ENCODE measurements at regions not wholly inside any gene's neighbourhood (a gene's known extent, or its start where the extent isn't known, plus 50 kb on each side); places are given as distances from the start of the nearest gene placed in this dataset.

GRCh38 chr2:11026286-11026921 lies 114.7 kb downstream of the KCNF1 start:
- H3K4me3 ChIP-seq (ENCODE audit: low read depth in 1 of 2, low read length in 2 of 2), result no peak overlapping the region
- no peak overlapping the region for H3K27ac ChIP-seq (ENCODE audit: low read depth, low read length)
- H3K36me3 ChIP-seq (ENCODE audit: control insufficient read depth in 1 of 2, insufficient read depth in 2 of 2, low read length in 2 of 2), result no peaks in the 10 kb centered on the region
- no peaks in the 10 kb centered on the region for H3K27me3 ChIP-seq (ENCODE audit: control insufficient read depth in 1 of 2, insufficient read depth in 2 of 2, low read length in 2 of 2)
- no peaks in the 10 kb centered on the region for H3K4me1 ChIP-seq (ENCODE audit: control insufficient read depth in 1 of 2, insufficient read depth in 2 of 2, low read length in 2 of 2)
- H3K9me3 ChIP-seq (ENCODE audit: control insufficient read depth in 1 of 2, low read length in 2 of 2), result no peaks in the 10 kb centered on the region
- no peak overlapping the region for H3K9ac ChIP-seq (ENCODE audit: low read depth in 1 of 2, low read length in 2 of 2)

- Histone ChIP-seq H3K27ac (ENCODE audit: low read depth, low read length) (no peak overlapping the region), H3K36me3 (ENCODE audit: control insufficient read depth in 1 of 2, insufficient read depth in 2 of 2, low read length in 2 of 2) (no peaks in the 10 kb centered on the region), H3K4me1 (ENCODE audit: control insufficient read depth in 1 of 2, insufficient read depth in 2 of 2, low read length in 2 of 2) (no peaks in the 10 kb centered on the region), H3K9ac (ENCODE audit: low read depth in 1 of 2, low read length in 2 of 2) (no peak overlapping the region), H3K9me3 (ENCODE audit: control insufficient read depth in 1 of 2, low read length in 2 of 2) (no peaks in the 10 kb centered on the region), H3K27me3 (ENCODE audit: control insufficient read depth in 1 of 2, insufficient read depth in 2 of 2, low read length in 2 of 2) (no peaks in the 10 kb centered on the region), H3K4me3 (ENCODE audit: low read depth in 1 of 2, low read length in 2 of 2) (no peak overlapping the region)
Observed at GRCh38 chr2:11027195-11027594, 115.5 kb downstream of the KCNF1 start.

- no peak overlapping the region for H3K4me3 ChIP-seq (ENCODE audit: low read depth in 1 of 2, low read length in 2 of 2)
- H3K4me1 ChIP-seq (ENCODE audit: control insufficient read depth in 1 of 2, insufficient read depth in 2 of 2, low read length in 2 of 2), result no peaks in the 10 kb centered on the region
- H3K9me3 ChIP-seq (ENCODE audit: control insufficient read depth in 1 of 2, low read length in 2 of 2), result no peaks in the 10 kb centered on the region
- no peaks in the 10 kb centered on the region for H3K27me3 ChIP-seq (ENCODE audit: control insufficient read depth in 1 of 2, insufficient read depth in 2 of 2, low read length in 2 of 2)
- no peak overlapping the region for H3K9ac ChIP-seq (ENCODE audit: low read depth in 1 of 2, low read length in 2 of 2)
- H3K36me3 ChIP-seq (ENCODE audit: control insufficient read depth in 1 of 2, insufficient read depth in 2 of 2, low read length in 2 of 2), result no peaks in the 10 kb centered on the region
- H3K27ac ChIP-seq (ENCODE audit: low read depth, low read length), result no peak overlapping the region
Observed at GRCh38 chr2:11028407-11028916, 116.7 kb downstream of the KCNF1 start.

- Histone ChIP-seq H3K4me3 (ENCODE audit: low read depth in 1 of 2, low read length in 2 of 2) (no peak overlapping the region), H3K27ac (ENCODE audit: low read depth, low read length) (no peak overlapping the region), H3K9ac (ENCODE audit: low read depth in 1 of 2, low read length in 2 of 2) (no peak overlapping the region), H3K36me3 (ENCODE audit: control insufficient read depth in 1 of 2, insufficient read depth in 2 of 2, low read length in 2 of 2) (no peaks in the 10 kb centered on the region), H3K27me3 (ENCODE audit: control insufficient read depth in 1 of 2, insufficient read depth in 2 of 2, low read length in 2 of 2) (no peaks in the 10 kb centered on the region), H3K4me1 (ENCODE audit: control insufficient read depth in 1 of 2, insufficient read depth in 2 of 2, low read length in 2 of 2) (no peaks in the 10 kb centered on the region), H3K9me3 (ENCODE audit: control insufficient read depth in 1 of 2, low read length in 2 of 2) (no peaks in the 10 kb centered on the region)
Observed at GRCh38 chr2:11029136-11029535, 117.4 kb downstream of the KCNF1 start.

- Histone ChIP-seq H3K27me3 (ENCODE audit: control insufficient read depth in 1 of 2, insufficient read depth in 2 of 2, low read length in 2 of 2) (no peaks in the 10 kb centered on the region), H3K27ac (ENCODE audit: low read depth, low read length) (no peak overlapping the region), H3K4me1 (ENCODE audit: control insufficient read depth in 1 of 2, insufficient read depth in 2 of 2, low read length in 2 of 2) (no peaks in the 10 kb centered on the region), H3K36me3 (ENCODE audit: control insufficient read depth in 1 of 2, insufficient read depth in 2 of 2, low read length in 2 of 2) (no peaks in the 10 kb centered on the region), H3K4me3 (ENCODE audit: low read depth in 1 of 2, low read length in 2 of 2) (no peak overlapping the region), H3K9me3 (ENCODE audit: control insufficient read depth in 1 of 2, low read length in 2 of 2) (no peaks in the 10 kb centered on the region), H3K9ac (ENCODE audit: low read depth in 1 of 2, low read length in 2 of 2) (no peak overlapping the region)
Observed at GRCh38 chr2:11030036-11030435, 118.3 kb downstream of the KCNF1 start.

GRCh38 chr2:11030909-11031308 lies 119.2 kb downstream of the KCNF1 start:
- Histone ChIP-seq H3K27me3 (ENCODE audit: control insufficient read depth in 1 of 2, insufficient read depth in 2 of 2, low read length in 2 of 2) (no peaks in the 10 kb centered on the region), H3K4me3 (ENCODE audit: low read depth in 1 of 2, low read length in 2 of 2) (no peak overlapping the region), H3K9ac (ENCODE audit: low read depth in 1 of 2, low read length in 2 of 2) (no peak overlapping the region), H3K9me3 (ENCODE audit: control insufficient read depth in 1 of 2, low read length in 2 of 2) (no peaks in the 10 kb centered on the region), H3K4me1 (ENCODE audit: control insufficient read depth in 1 of 2, insufficient read depth in 2 of 2, low read length in 2 of 2) (no peaks in the 10 kb centered on the region), H3K27ac (ENCODE audit: low read depth, low read length) (no peak overlapping the region), H3K36me3 (ENCODE audit: control insufficient read depth in 1 of 2, insufficient read depth in 2 of 2, low read length in 2 of 2) (no peaks in the 10 kb centered on the region)

GRCh38 chr2:11031876-11032275 lies 120.1 kb downstream of the KCNF1 start:
- Histone ChIP-seq H3K9ac (ENCODE audit: low read depth in 1 of 2, low read length in 2 of 2) (no peak overlapping the region), H3K36me3 (ENCODE audit: control insufficient read depth in 1 of 2, insufficient read depth in 2 of 2, low read length in 2 of 2) (no peaks in the 10 kb centered on the region), H3K4me3 (ENCODE audit: low read depth in 1 of 2, low read length in 2 of 2) (no peak overlapping the region), H3K27me3 (ENCODE audit: control insufficient read depth in 1 of 2, insufficient read depth in 2 of 2, low read length in 2 of 2) (no peaks in the 10 kb centered on the region), H3K27ac (ENCODE audit: low read depth, low read length) (no peak overlapping the region), H3K4me1 (ENCODE audit: control insufficient read depth in 1 of 2, insufficient read depth in 2 of 2, low read length in 2 of 2) (no peaks in the 10 kb centered on the region), H3K9me3 (ENCODE audit: control insufficient read depth in 1 of 2, low read length in 2 of 2) (no peaks in the 10 kb centered on the region)

GRCh38 chr2:11032396-11032795 lies 120.7 kb downstream of the KCNF1 start:
- Histone ChIP-seq H3K4me3 (ENCODE audit: low read depth in 1 of 2, low read length in 2 of 2) (no peak overlapping the region), H3K27me3 (ENCODE audit: control insufficient read depth in 1 of 2, insufficient read depth in 2 of 2, low read length in 2 of 2) (no peaks in the 10 kb centered on the region), H3K9ac (ENCODE audit: low read depth in 1 of 2, low read length in 2 of 2) (no peak overlapping the region), H3K36me3 (ENCODE audit: control insufficient read depth in 1 of 2, insufficient read depth in 2 of 2, low read length in 2 of 2) (no peaks in the 10 kb centered on the region), H3K4me1 (ENCODE audit: control insufficient read depth in 1 of 2, insufficient read depth in 2 of 2, low read length in 2 of 2) (no peaks in the 10 kb centered on the region), H3K9me3 (ENCODE audit: control insufficient read depth in 1 of 2, low read length in 2 of 2) (no peaks in the 10 kb centered on the region), H3K27ac (ENCODE audit: low read depth, low read length) (no peak overlapping the region)

GRCh38 chr2:11033114-11033513 lies 121.4 kb downstream of the KCNF1 start:
- H3K27me3 ChIP-seq (ENCODE audit: control insufficient read depth in 1 of 2, insufficient read depth in 2 of 2, low read length in 2 of 2), result no peaks in the 10 kb centered on the region
- H3K4me3 ChIP-seq (ENCODE audit: low read depth in 1 of 2, low read length in 2 of 2), result no peak overlapping the region
- H3K9me3 ChIP-seq (ENCODE audit: control insufficient read depth in 1 of 2, low read length in 2 of 2), result no peaks in the 10 kb centered on the region
- no peaks in the 10 kb centered on the region for H3K4me1 ChIP-seq (ENCODE audit: control insufficient read depth in 1 of 2, insufficient read depth in 2 of 2, low read length in 2 of 2)
- no peaks in the 10 kb centered on the region for H3K36me3 ChIP-seq (ENCODE audit: control insufficient read depth in 1 of 2, insufficient read depth in 2 of 2, low read length in 2 of 2)
- no peak overlapping the region for H3K27ac ChIP-seq (ENCODE audit: low read depth, low read length)
- no peak overlapping the region for H3K9ac ChIP-seq (ENCODE audit: low read depth in 1 of 2, low read length in 2 of 2)

GRCh38 chr2:11038641-11039040 lies 116.6 kb upstream of the SLC66A3 start:
- peaks cover 4 to 13% of the 10 kb centered on the region in 2 donors for H3K9me3 ChIP-seq (ENCODE audit: control insufficient read depth in 1 of 2, low read length in 2 of 2)
- no peak overlapping the region for H3K27ac ChIP-seq (ENCODE audit: low read depth, low read length)
- no peak overlapping the region for H3K9ac ChIP-seq (ENCODE audit: low read depth in 1 of 2, low read length in 2 of 2)
- H3K4me1 ChIP-seq (ENCODE audit: control insufficient read depth in 1 of 2, insufficient read depth in 2 of 2, low read length in 2 of 2), result no peaks in the 10 kb centered on the region
- no peak overlapping the region for H3K4me3 ChIP-seq (ENCODE audit: low read depth in 1 of 2, low read length in 2 of 2)
- no peaks in the 10 kb centered on the region for H3K36me3 ChIP-seq (ENCODE audit: control insufficient read depth in 1 of 2, insufficient read depth in 2 of 2, low read length in 2 of 2)
- H3K27me3 ChIP-seq (ENCODE audit: control insufficient read depth in 1 of 2, insufficient read depth in 2 of 2, low read length in 2 of 2), result peaks cover 0 to 3% of the 10 kb centered on the region in 2 donors
